ENCODE measurements at regions not wholly inside any gene's neighbourhood (a gene's known extent, or its start where the extent isn't known, plus 50 kb on each side); places are given as distances from the start of the nearest gene placed in this dataset.

DNA sequence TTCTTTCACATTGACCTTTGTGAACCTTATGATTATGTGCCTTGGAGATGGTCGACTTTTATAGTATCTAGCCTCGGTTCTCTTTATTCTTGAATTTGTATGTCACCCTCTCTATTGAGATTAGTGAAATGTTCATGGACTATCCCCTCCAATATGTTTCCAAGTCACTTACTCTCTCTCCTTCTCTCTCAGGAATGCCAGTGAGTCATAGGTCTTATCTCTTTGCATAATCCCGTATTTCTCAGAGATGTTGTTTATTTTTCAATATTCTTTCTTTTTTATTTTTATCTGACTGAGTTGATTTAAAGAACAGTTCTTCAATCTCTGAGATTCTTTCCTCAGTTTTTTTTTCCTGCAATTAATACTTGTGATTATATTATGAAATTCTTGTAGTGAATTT lies 411.6 kb upstream of the CADM2 start:
- Histone ChIP-seq H3K9me3 (no peaks in the 10 kb centered on the region), H3K36me3 (no peaks in the 10 kb centered on the region), H3K4me3 (no peak overlapping the region), H3K4me1 (ENCODE audit: control insufficient read depth in 1 of 2, low read depth in 2 of 2) (no peaks in the 10 kb centered on the region), H3K27ac (no peak overlapping the region), H3K27me3 (replicated peaks; ENCODE audit: insufficient read depth) (no peaks in the 10 kb centered on the region)
- TF ChIP-seq, protein P1, sequence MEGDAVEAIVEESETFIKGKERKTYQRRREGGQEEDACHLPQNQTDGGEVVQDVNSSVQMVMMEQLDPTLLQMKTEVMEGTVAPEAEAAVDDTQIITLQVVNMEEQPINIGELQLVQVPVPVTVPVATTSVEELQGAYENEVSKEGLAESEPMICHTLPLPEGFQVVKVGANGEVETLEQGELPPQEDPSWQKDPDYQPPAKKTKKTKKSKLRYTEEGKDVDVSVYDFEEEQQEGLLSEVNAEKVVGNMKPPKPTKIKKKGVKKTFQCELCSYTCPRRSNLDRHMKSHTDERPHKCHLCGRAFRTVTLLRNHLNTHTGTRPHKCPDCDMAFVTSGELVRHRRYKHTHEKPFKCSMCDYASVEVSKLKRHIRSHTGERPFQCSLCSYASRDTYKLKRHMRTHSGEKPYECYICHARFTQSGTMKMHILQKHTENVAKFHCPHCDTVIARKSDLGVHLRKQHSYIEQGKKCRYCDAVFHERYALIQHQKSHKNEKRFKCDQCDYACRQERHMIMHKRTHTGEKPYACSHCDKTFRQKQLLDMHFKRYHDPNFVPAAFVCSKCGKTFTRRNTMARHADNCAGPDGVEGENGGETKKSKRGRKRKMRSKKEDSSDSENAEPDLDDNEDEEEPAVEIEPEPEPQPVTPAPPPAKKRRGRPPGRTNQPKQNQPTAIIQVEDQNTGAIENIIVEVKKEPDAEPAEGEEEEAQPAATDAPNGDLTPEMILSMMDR (IDR thresholded peaks at IDR 0.05): no peak
- DNase-seq (ENCODE audit: low spot score) (no peak), ATAC-seq (ENCODE audit: insufficient number of reproducible peaks, low FRiP score, low read depth) (no peak)

DNA sequence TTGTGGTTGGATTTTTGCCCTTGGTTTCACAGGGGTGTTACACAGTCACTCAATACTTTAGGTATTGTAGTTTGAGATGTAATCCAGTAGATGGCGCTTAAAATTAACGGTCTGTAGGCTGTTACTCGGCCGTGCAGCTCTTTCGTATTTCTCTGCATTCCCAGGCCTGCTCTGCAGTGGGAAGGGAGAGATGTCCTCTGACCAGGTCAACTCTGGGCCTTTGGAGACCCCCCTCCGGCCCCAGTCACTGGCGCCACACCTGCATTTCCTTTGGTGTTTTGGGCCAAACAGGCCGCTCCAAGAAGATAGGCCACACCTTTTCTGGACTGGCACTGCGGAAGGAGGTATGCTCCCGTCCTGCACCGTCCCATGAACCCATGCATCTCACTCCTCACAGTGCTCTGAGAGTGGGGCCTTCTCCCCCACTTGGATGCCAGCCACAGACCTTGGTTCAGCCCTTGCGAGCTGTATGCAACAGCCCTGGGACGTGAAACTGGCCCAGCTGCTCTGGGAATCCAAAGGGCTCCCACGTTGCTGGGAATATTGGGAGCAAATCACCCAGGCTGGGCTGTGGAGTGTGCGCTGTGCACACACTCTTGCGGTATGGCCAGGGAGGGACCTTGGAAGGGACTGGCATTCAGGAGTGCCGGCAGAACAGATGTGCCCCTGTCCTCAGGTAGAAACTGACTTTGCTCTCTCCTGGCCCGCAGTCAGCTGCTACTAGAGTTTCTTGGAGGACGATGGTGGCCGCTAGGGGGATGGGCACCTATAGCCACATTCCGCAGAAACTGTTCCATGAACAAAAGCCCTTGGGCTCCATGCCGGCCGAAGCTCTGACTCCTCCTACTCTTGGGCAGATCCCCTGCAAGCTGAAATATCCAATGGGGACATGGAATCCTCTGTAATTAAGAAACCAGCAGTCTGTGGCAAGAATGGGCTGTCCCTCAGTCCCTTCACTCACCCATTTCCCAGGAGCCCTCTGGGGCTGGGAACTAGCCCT lies 410.5 kb upstream of the CADM2 start:
- no peaks in the 10 kb centered on the region for H3K27me3 ChIP-seq (replicated peaks; ENCODE audit: insufficient read depth)
- no peaks in the 10 kb centered on the region for H3K9me3 ChIP-seq
- H3K27ac ChIP-seq: no peak overlapping the region
- DNase-seq (ENCODE audit: low spot score) (no peak), ATAC-seq (ENCODE audit: insufficient number of reproducible peaks, low FRiP score, low read depth) (no peak)
- TF ChIP-seq, protein P1 (IDR thresholded peaks at IDR 0.05): peak; percentile 34
- no peaks in the 10 kb centered on the region for H3K36me3 ChIP-seq
- H3K4me3 ChIP-seq: no peak overlapping the region
- H3K4me1 ChIP-seq (ENCODE audit: control insufficient read depth in 1 of 2, low read depth in 2 of 2): no peaks in the 10 kb centered on the region

DNA sequence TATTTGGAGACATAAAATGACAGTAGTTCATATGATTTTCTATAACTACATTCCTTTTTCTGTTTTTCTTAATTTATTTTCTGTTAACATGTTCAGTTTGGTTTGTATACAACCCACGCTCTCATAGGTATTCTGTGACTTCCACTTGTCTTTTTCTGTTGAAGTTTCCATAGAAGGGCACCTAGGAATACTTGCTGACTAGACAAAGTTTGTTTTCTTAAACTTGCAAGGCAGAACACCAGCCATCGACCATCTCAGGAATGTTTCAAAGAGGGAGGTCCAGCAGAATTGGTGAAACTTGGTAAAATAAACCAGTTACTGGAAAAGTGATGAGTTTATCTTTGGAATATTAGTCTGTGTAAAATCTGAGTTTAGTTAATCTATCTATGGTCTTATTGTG lies 403.2 kb upstream of the CADM2 start:
- no peaks in the 10 kb centered on the region for H3K27me3 ChIP-seq (replicated peaks; ENCODE audit: insufficient read depth)

DNA sequence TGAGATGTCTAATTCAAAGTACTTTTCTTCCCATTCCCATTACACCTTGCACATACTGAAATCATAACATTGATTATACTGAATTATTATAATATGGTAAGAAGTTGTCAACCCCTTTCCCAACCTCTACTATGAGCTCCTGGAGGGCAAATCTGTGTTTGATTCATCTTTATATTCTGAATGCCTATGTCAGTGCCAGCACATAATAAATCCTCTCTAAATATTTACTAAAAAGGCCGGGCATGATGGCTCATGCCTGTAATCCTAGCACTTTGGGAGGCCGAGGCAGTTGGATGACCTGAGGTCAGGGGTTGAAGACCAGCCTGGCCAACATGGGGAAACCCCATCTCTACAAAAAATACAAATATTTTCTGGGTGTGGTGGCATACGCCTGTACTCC lies 392.5 kb upstream of the CADM2 start:
- TF ChIP-seq, protein P1 (IDR thresholded peaks at IDR 0.05): no peak
- H3K9me3 ChIP-seq: no peaks in the 10 kb centered on the region
- no peaks in the 10 kb centered on the region for H3K27me3 ChIP-seq (replicated peaks; ENCODE audit: insufficient read depth)
- H3K36me3 ChIP-seq: no peaks in the 10 kb centered on the region
- ATAC-seq (ENCODE audit: insufficient number of reproducible peaks, low FRiP score, low read depth): no peak
- no peak overlapping the region for H3K4me3 ChIP-seq
- no peak overlapping the region for H3K27ac ChIP-seq
- H3K4me1 ChIP-seq (ENCODE audit: control insufficient read depth in 1 of 2, low read depth in 2 of 2): no peaks in the 10 kb centered on the region
- no peak for DNase-seq (ENCODE audit: low spot score)

More for the DNA sequence above, 403.2 kb upstream of the CADM2 start:
- ATAC-seq (ENCODE audit: insufficient number of reproducible peaks, low FRiP score, low read depth) (no peak), DNase-seq (ENCODE audit: low spot score) (no peak)
- Histone ChIP-seq H3K36me3 (no peaks in the 10 kb centered on the region), H3K9me3 (no peaks in the 10 kb centered on the region), H3K27ac (no peak overlapping the region), H3K4me3 (no peak overlapping the region), H3K4me1 (ENCODE audit: control insufficient read depth in 1 of 2, low read depth in 2 of 2) (no peaks in the 10 kb centered on the region)
- TF ChIP-seq, protein P1 (IDR thresholded peaks at IDR 0.05): no peak

DNA sequence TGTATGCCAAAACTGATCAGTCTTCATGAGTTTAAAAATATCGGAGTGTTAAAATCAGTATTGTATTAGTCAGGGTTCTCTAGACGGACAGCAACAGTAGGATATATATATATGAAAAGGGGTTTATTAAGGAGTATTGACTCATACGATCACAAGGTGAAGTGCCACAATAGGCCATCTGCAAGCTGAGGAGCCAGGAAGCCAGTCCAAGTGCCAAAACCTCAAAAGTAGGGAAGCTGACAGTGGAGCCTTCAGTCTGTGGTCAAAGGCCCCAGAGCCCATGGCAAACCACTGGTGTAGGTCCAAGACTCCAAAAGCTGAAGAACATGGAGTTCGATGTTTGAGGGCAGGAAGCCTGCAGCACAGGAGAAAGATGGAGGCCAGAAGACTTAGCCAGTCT lies 391.0 kb upstream of the CADM2 start:
- ATAC-seq (ENCODE audit: insufficient number of reproducible peaks, low FRiP score, low read depth) (no peak), DNase-seq (ENCODE audit: low spot score) (no peak)
- Histone ChIP-seq H3K9me3 (no peaks in the 10 kb centered on the region), H3K36me3 (no peaks in the 10 kb centered on the region), H3K4me3 (no peak overlapping the region), H3K4me1 (ENCODE audit: control insufficient read depth in 1 of 2, low read depth in 2 of 2) (no peaks in the 10 kb centered on the region), H3K27me3 (replicated peaks; ENCODE audit: insufficient read depth) (no peaks in the 10 kb centered on the region), H3K27ac (no peak overlapping the region)
- TF ChIP-seq, protein P1 (IDR thresholded peaks at IDR 0.05): no peak

Data from thoracic aorta (tissue), 2 donors.